ENCODE measurements at regions not wholly inside any gene's neighbourhood (a gene's known extent, or its start where the extent isn't known, plus 50 kb on each side); places are given as distances from the start of the nearest gene placed in this dataset.
"Not testable (repeated sequence)": the region's sequence is repeated elsewhere in the genome, so short reads cannot be mapped to it uniquely, and the experiment has no call there.

GRCh38 chr3:22731901-22732300, 471.2 kb upstream of the UBE2E2 start:
- TF ChIP-seq CTCF (IDR thresholded peaks at IDR 0.05) (no peak), POLR2A (IDR thresholded peaks at IDR 0.05) (no peak)
- WGBS, 2 donors: 28 to 46% methylated on average over 1 of the region's 1 CpG

GRCh38 chr3:22732641-22733040, 470.5 kb upstream of the UBE2E2 start:
- H3K27me3 ChIP-seq: no peaks in the 10 kb centered on the region
- TF ChIP-seq POLR2A (IDR thresholded peaks at IDR 0.05): no peak
- no peak for TF ChIP-seq CTCF (IDR thresholded peaks at IDR 0.05)
- H3K36me3 ChIP-seq (replicated peaks in 1 of 2; ENCODE audit: insufficient read depth in 1 of 2, low read depth in 2 of 2): no peaks in the 10 kb centered on the region
- H3K27ac ChIP-seq: no peak overlapping the region
- no peaks in the 10 kb centered on the region for H3K4me1 ChIP-seq
- no peak overlapping the region for H3K4me3 ChIP-seq
- no peak for ATAC-seq
- intact Hi-C loops (cut with DNase I): no loop called here
- WGBS, 2 donors: 5 to 17% methylated on average over 1 of the region's 1 CpG
- no peak for DNase-seq
- no peaks in the 10 kb centered on the region for H3K9me3 ChIP-seq

More at GRCh38 chr3:22731901-22732300, 471.2 kb upstream of the UBE2E2 start:
- no peak overlapping the region for H3K4me3 ChIP-seq
- no peaks in the 10 kb centered on the region for H3K27me3 ChIP-seq
- intact Hi-C loops (cut with DNase I): no loop called here
- DNase-seq (no peak), ATAC-seq (no peak)
- no peaks in the 10 kb centered on the region for H3K36me3 ChIP-seq (replicated peaks in 1 of 2; ENCODE audit: insufficient read depth in 1 of 2, low read depth in 2 of 2)
- H3K9me3 ChIP-seq: no peaks in the 10 kb centered on the region
- no peak overlapping the region for H3K27ac ChIP-seq
- H3K4me1 ChIP-seq: no peaks in the 10 kb centered on the region

GRCh38 chr3:22734207-22734606, 468.9 kb upstream of the UBE2E2 start:
- TF ChIP-seq CTCF (IDR thresholded peaks at IDR 0.05) (no peak), POLR2A (IDR thresholded peaks at IDR 0.05) (no peak)
- Histone ChIP-seq H3K9me3 (no peaks in the 10 kb centered on the region), H3K36me3 (replicated peaks in 1 of 2; ENCODE audit: insufficient read depth in 1 of 2, low read depth in 2 of 2) (no peaks in the 10 kb centered on the region), H3K4me1 (no peaks in the 10 kb centered on the region), H3K27ac (no peak overlapping the region), H3K27me3 (no peaks in the 10 kb centered on the region), H3K4me3 (no peak overlapping the region)
- DNase-seq: no peak
- no peak for ATAC-seq
- 0 to 11% methylated on average over 1 of the region's 1 CpG for WGBS, 2 donors
- intact Hi-C loops (cut with DNase I): no loop called here

- TF ChIP-seq CTCF (IDR thresholded peaks at IDR 0.05) (no peak), POLR2A (IDR thresholded peaks at IDR 0.05) (no peak)
- H3K4me3 ChIP-seq: no peak overlapping the region
- no peaks in the 10 kb centered on the region for H3K36me3 ChIP-seq (replicated peaks in 1 of 2; ENCODE audit: insufficient read depth in 1 of 2, low read depth in 2 of 2)
- DNase-seq: no peak
- H3K4me1 ChIP-seq: no peaks in the 10 kb centered on the region
- H3K27ac ChIP-seq: no peak overlapping the region
- H3K27me3 ChIP-seq: no peaks in the 10 kb centered on the region
- no peak for ATAC-seq
- H3K9me3 ChIP-seq: no peaks in the 10 kb centered on the region
- intact Hi-C loops (cut with DNase I): no loop called here
- 75% methylated on average over 2 of the region's 2 CpGs for WGBS, 2 donors
Measured at GRCh38 chr3:22734756-22735155, 468.4 kb upstream of the UBE2E2 start.

GRCh38 chr3:22735373-22735772, 467.8 kb upstream of the UBE2E2 start:
- Histone ChIP-seq H3K36me3 (replicated peaks in 1 of 2; ENCODE audit: insufficient read depth in 1 of 2, low read depth in 2 of 2) (no peaks in the 10 kb centered on the region), H3K4me1 (no peaks in the 10 kb centered on the region), H3K4me3 (no peak overlapping the region), H3K9me3 (no peaks in the 10 kb centered on the region), H3K27ac (no peak overlapping the region), H3K27me3 (no peaks in the 10 kb centered on the region)
- DNase-seq (no peak), ATAC-seq (no peak)
- intact Hi-C loops (cut with DNase I): no loop called here
- TF ChIP-seq CTCF (IDR thresholded peaks at IDR 0.05): no peak

GRCh38 chr3:22743386-22743785, 459.7 kb upstream of the UBE2E2 start:
- H3K9me3 ChIP-seq; H3K27me3 ChIP-seq; H3K4me1 ChIP-seq; ATAC-seq; H3K27ac ChIP-seq; H3K4me3 ChIP-seq; intact Hi-C loops (cut with DNase I); DNase-seq; H3K36me3 ChIP-seq (replicated peaks in 1 of 2; ENCODE audit: insufficient read depth in 1 of 2, low read depth in 2 of 2): not testable (repeated sequence)
- 80 to 86% methylated on average over 21 to 22 of the region's 22 CpGs for WGBS, 2 donors
